ENCODE measurements at regions not wholly inside any gene's neighbourhood (a gene's known extent, or its start where the extent isn't known, plus 50 kb on each side); places are given as distances from the start of the nearest gene placed in this dataset.
"Not testable (repeated sequence)": the region's sequence is repeated elsewhere in the genome, so short reads cannot be mapped to it uniquely, and the experiment has no call there.

- 93% methylated on average over 5 of the region's 5 CpGs for WGBS
- Histone ChIP-seq H3K27ac (ENCODE audit: low read depth in 1 of 2, low read length in 2 of 2) (no peak overlapping the region), H3K9me3 (ENCODE audit: control insufficient read depth in 4 of 4, low read length in 3 of 4) (no peaks in the 10 kb centered on the region), H3K4me3 (ENCODE audit: low read depth in 1 of 3, low read length in 3 of 3) (no peak overlapping the region), H3K9ac (ENCODE audit: low read depth in 1 of 2, low read length in 2 of 2) (no peak overlapping the region), H3K36me3 (ENCODE audit: control insufficient read depth in 4 of 4, insufficient read depth in 3 of 4, low read depth in 1 of 4, low read length in 3 of 4) (no peaks in the 10 kb centered on the region), H3K27me3 (ENCODE audit: control insufficient read depth in 4 of 4, insufficient read depth in 4 of 4, low read length in 3 of 4) (no peaks in the 10 kb centered on the region), H3K4me1 (ENCODE audit: control insufficient read depth in 4 of 4, insufficient read depth in 4 of 4, low read length in 3 of 4) (peaks cover 0 to 1% (median 0%) of the 10 kb centered on the region in 4 donors)
- no peak for DNase-seq (ENCODE audit: low spot score)
- TF ChIP-seq FOXA2 (IDR thresholded peaks at IDR 0.05) (no peak), ZBTB33 (IDR thresholded peaks at IDR 0.05) (no peak), RXRA (IDR thresholded peaks at IDR 0.05) (no peak), TAF1 (conservative IDR thresholded peaks at IDR 0.05) (no peak), GABPA (IDR thresholded peaks at IDR 0.05 in 1 of 2, conservative IDR thresholded peaks at IDR 0.05 in 1 of 2) (no peak), JUND (IDR thresholded peaks at IDR 0.05) (no peak), HNF4A (conservative IDR thresholded peaks at IDR 0.05) (no peak), SP1 (IDR thresholded peaks at IDR 0.05) (no peak), ATF3 (IDR thresholded peaks at IDR 0.05) (no peak), MAX (IDR thresholded peaks at IDR 0.05) (no peak), HNF4G (IDR thresholded peaks at IDR 0.05) (no peak), NR2F2 (IDR thresholded peaks at IDR 0.05) (no peak), CTCF (IDR thresholded peaks at IDR 0.05; ENCODE audit: low read depth, low read length, missing input control) (no peak), REST (IDR thresholded peaks at IDR 0.05) (no peak)
Measured at GRCh38 chr20:52033313-52033712, 158.3 kb downstream of the ZFP64 start.

- DNase-seq (ENCODE audit: low spot score); H3K9me3 ChIP-seq (ENCODE audit: control insufficient read depth in 4 of 4, low read length in 3 of 4); H3K36me3 ChIP-seq (ENCODE audit: control insufficient read depth in 4 of 4, insufficient read depth in 3 of 4, low read depth in 1 of 4, low read length in 3 of 4); H3K27me3 ChIP-seq (ENCODE audit: control insufficient read depth in 4 of 4, insufficient read depth in 4 of 4, low read length in 3 of 4); H3K4me3 ChIP-seq (ENCODE audit: low read depth in 1 of 3, low read length in 3 of 3); H3K9ac ChIP-seq (ENCODE audit: low read depth in 1 of 2, low read length in 2 of 2); H3K4me1 ChIP-seq (ENCODE audit: control insufficient read depth in 4 of 4, insufficient read depth in 4 of 4, low read length in 3 of 4): not testable (repeated sequence)
- H3K27ac ChIP-seq (ENCODE audit: low read depth in 1 of 2, low read length in 2 of 2), result peak overlapping the region in 1 of 2 donors; percentile 12
- 94% methylated on average over 7 of the region's 7 CpGs for WGBS
Measured at GRCh38 chr20:52032304-52032683, 159.3 kb downstream of the ZFP64 start.

Data from liver (tissue), 8 donors.